ENCODE measurements at regions not wholly inside any gene's neighbourhood (a gene's known extent, or its start where the extent isn't known, plus 50 kb on each side); places are given as distances from the start of the nearest gene placed in this dataset.
"Not testable (repeated sequence)": the region's sequence is repeated elsewhere in the genome, so short reads cannot be mapped to it uniquely, and the experiment has no call there.

DNA sequence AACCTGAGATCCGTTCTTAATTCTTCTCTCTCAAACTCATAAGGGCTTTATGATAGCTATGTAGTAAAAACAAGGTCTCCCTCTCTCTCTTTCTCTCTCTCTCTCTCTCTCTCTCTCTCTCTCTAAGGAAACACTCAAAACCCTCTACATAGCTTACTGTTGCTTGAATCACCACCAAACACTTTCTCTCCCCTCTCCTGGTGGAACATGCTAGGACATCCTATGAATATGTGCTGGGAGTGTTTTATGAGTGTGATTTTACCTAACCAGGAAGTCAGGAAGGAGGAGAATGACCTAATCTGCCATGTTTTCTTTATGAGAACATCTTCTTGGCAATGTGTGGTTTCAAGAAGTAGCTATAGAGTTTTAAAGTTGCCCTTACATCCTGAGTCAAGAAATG is 844.6 kb downstream of the TTLL7 start:
- H3K9ac ChIP-seq (ENCODE audit: low read length); H3K9me2 ChIP-seq (replicated peaks; ENCODE audit: insufficient read depth, low read length); H3K27ac ChIP-seq (ENCODE audit: low read length); H3K9me3 ChIP-seq (ENCODE audit: low read length); H3K4me3 ChIP-seq (ENCODE audit: low read length); DNase-seq; H3K4me2 ChIP-seq (ENCODE audit: low read depth, low read length, poor library complexity, severe bottlenecking); H3K4me1 ChIP-seq (ENCODE audit: low read length); H3K79me2 ChIP-seq (ENCODE audit: low read length); H3K36me3 ChIP-seq (ENCODE audit: insufficient read depth, low read length); H2AFZ ChIP-seq (ENCODE audit: low read length); H3K27me3 ChIP-seq (ENCODE audit: low read length); H4K20me1 ChIP-seq (ENCODE audit: insufficient read depth, low read depth, low read length): not testable (repeated sequence)

DNA sequence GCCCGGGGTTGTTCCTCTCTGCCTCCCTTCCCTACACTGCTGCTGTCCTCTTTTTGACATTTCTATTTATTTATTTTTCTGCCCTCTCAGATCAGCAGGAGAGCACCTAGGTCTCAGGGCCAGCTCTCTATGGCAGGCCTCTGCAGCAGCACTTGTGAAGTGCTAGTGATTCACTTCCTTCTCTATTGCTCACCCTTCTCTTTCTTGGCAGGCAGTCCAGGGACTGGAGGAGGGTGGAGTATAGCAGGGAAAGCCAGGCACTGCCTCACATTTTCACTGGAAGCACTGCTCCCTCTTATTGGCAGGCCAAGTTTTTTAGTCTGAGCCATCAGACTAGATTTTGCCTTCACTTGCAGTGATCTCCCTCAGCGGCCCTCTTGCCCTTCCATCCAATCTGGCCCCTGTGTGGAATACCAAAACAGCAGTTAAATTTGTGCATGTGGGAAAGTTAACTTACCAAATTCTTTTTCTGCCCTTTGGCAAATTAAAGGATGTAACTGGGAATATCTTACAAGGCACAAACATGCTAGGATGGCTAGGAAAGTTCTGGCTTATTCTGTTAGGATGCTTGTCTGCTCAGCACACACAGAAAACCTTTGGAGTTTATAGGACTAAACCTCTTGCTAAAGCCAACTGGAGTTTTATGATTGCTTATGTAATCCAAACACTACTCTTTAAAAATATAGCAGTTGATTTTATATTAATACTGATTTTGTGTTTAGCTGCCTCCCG is 847.6 kb downstream of the TTLL7 start:
- not testable (repeated sequence) for H2AFZ ChIP-seq (ENCODE audit: low read length); H3K4me3 ChIP-seq (ENCODE audit: low read length)

DNA sequence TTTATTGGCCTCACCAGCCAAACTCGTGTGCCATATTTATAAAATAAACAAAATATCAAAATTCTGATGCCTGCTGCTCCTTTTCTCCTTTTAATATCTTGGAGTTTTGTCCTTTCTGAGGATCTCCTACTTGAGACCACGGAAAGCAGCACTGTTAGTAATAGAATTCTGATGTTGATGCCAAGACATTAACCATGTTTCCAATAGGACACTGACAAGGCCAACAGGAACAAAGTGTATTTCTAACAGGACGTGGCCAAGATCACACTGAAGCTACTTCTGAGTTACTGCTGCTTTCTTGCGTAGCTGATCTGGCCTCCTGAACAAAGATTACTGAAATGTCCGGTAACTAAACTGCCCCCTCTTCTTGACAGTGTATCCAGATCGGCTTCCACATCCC is 848.5 kb downstream of the TTLL7 start:
- H3K27me3 ChIP-seq (ENCODE audit: low read length); H4K20me1 ChIP-seq (ENCODE audit: insufficient read depth, low read depth, low read length); H3K36me3 ChIP-seq (ENCODE audit: insufficient read depth, low read length); H3K9ac ChIP-seq (ENCODE audit: low read length); H3K27ac ChIP-seq (ENCODE audit: low read length); H3K4me3 ChIP-seq (ENCODE audit: low read length); H2AFZ ChIP-seq (ENCODE audit: low read length); H3K4me2 ChIP-seq (ENCODE audit: low read depth, low read length, poor library complexity, severe bottlenecking); H3K79me2 ChIP-seq (ENCODE audit: low read length); H3K4me1 ChIP-seq (ENCODE audit: low read length); DNase-seq; H3K9me3 ChIP-seq (ENCODE audit: low read length); H3K9me2 ChIP-seq (replicated peaks; ENCODE audit: insufficient read depth, low read length): not testable (repeated sequence)

More for the DNA sequence above, 847.6 kb downstream of the TTLL7 start:
- not testable (repeated sequence) for H3K79me2 ChIP-seq (ENCODE audit: low read length); DNase-seq; H3K27me3 ChIP-seq (ENCODE audit: low read length); H3K9ac ChIP-seq (ENCODE audit: low read length); H3K9me2 ChIP-seq (replicated peaks; ENCODE audit: insufficient read depth, low read length); H3K9me3 ChIP-seq (ENCODE audit: low read length); H3K27ac ChIP-seq (ENCODE audit: low read length); H3K4me2 ChIP-seq (ENCODE audit: low read depth, low read length, poor library complexity, severe bottlenecking); H4K20me1 ChIP-seq (ENCODE audit: insufficient read depth, low read depth, low read length); H3K36me3 ChIP-seq (ENCODE audit: insufficient read depth, low read length); H3K4me1 ChIP-seq (ENCODE audit: low read length)

DNA sequence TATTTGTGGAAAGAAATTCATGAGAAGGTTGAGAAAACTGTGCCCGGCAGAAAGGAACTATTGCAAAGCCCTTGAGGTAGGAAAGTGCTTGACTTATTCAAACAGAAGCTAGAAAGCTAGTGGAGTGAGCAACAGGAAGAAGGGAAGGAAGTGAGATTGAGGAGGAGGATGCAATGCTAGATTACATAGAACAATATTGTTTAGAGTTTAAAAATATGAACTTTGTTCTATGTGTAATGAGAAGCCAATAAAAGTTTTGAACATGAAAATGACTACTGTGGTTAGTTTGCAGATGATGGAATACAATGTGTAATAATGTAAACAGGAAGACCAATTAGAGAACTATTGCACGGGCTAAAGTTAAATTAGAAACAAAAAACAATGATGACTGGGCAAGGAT is 853.1 kb downstream of the TTLL7 start:
- not testable (repeated sequence) for H4K20me1 ChIP-seq (ENCODE audit: insufficient read depth, low read depth, low read length); H3K9me3 ChIP-seq (ENCODE audit: low read length); H3K79me2 ChIP-seq (ENCODE audit: low read length); H2AFZ ChIP-seq (ENCODE audit: low read length); DNase-seq; H3K4me1 ChIP-seq (ENCODE audit: low read length); H3K4me3 ChIP-seq (ENCODE audit: low read length); H3K4me2 ChIP-seq (ENCODE audit: low read depth, low read length, poor library complexity, severe bottlenecking); H3K9ac ChIP-seq (ENCODE audit: low read length); H3K27ac ChIP-seq (ENCODE audit: low read length); H3K27me3 ChIP-seq (ENCODE audit: low read length); H3K36me3 ChIP-seq (ENCODE audit: insufficient read depth, low read length); H3K9me2 ChIP-seq (replicated peaks; ENCODE audit: insufficient read depth, low read length)

DNA sequence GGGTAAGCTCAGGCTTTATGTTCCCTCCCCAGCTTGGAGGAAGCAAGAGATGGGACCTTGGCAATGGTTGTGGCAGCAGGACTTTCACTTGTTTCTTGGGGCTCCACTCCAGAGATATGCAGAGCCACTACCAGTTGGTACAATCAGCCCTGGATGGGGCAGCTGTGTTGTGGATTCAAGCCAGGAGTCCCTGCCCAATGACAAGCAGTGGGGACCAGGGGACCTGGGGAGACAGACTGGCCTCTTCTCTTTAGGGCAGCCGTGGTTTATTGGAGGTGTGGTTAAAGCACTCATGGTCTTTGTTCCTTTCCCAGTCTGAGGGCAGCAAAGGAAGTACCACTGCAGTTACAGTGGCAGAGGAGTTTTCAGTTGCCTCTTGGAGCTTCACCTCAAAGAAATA is 856.1 kb downstream of the TTLL7 start:
- H3K4me3 ChIP-seq (ENCODE audit: low read length); H2AFZ ChIP-seq (ENCODE audit: low read length); H3K79me2 ChIP-seq (ENCODE audit: low read length); H3K27ac ChIP-seq (ENCODE audit: low read length); H3K4me2 ChIP-seq (ENCODE audit: low read depth, low read length, poor library complexity, severe bottlenecking); H3K4me1 ChIP-seq (ENCODE audit: low read length); H3K9me3 ChIP-seq (ENCODE audit: low read length); H3K27me3 ChIP-seq (ENCODE audit: low read length); H3K9ac ChIP-seq (ENCODE audit: low read length); H3K36me3 ChIP-seq (ENCODE audit: insufficient read depth, low read length); H4K20me1 ChIP-seq (ENCODE audit: insufficient read depth, low read depth, low read length); H3K9me2 ChIP-seq (replicated peaks; ENCODE audit: insufficient read depth, low read length); DNase-seq: not testable (repeated sequence)

GRCh38 chr1:83135524-83136157 is 863.3 kb downstream of the TTLL7 start:
- H3K4me1 ChIP-seq (ENCODE audit: low read length); H2AFZ ChIP-seq (ENCODE audit: low read length); H3K27me3 ChIP-seq (ENCODE audit: low read length); H4K20me1 ChIP-seq (ENCODE audit: insufficient read depth, low read depth, low read length); H3K79me2 ChIP-seq (ENCODE audit: low read length); H3K9me2 ChIP-seq (replicated peaks; ENCODE audit: insufficient read depth, low read length); H3K9me3 ChIP-seq (ENCODE audit: low read length); H3K36me3 ChIP-seq (ENCODE audit: insufficient read depth, low read length); H3K9ac ChIP-seq (ENCODE audit: low read length); H3K27ac ChIP-seq (ENCODE audit: low read length); DNase-seq; H3K4me2 ChIP-seq (ENCODE audit: low read depth, low read length, poor library complexity, severe bottlenecking); H3K4me3 ChIP-seq (ENCODE audit: low read length): not testable (repeated sequence)

DNA sequence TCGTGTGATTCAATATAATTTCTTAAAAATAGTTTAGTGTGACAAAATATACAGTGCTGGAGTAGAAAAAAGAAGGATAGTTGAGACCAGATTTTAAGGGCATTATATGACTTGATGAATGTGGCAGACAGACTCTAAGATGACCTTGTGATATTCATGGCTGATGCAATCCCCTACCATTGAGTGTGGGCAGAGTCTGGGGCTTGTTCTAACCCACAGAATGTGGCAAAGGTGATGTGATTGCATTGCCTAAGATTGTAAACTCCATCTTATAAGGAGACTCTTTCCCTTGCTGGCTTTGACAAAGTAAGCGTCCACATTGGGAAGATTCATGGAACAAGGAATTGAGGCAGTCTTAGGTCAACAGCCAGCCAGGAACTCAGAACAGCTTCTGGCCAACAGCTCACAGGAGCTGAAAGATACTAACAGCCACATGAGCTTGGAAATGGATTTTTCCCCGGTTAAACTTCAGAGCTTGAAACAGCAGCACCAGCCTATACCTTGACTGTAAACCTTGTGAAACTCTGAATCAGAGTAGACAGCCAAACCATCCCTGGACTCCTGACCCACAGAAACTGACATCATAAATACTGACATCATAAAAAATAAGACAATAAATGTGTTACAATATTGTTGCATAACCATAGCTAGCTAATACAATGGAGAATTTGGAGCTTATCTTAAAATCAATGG is 864.5 kb downstream of the TTLL7 start:
- not testable (repeated sequence) for H3K4me3 ChIP-seq (ENCODE audit: low read length); H3K9me3 ChIP-seq (ENCODE audit: low read length); H3K9me2 ChIP-seq (replicated peaks; ENCODE audit: insufficient read depth, low read length); H3K27me3 ChIP-seq (ENCODE audit: low read length); H3K9ac ChIP-seq (ENCODE audit: low read length); H3K4me2 ChIP-seq (ENCODE audit: low read depth, low read length, poor library complexity, severe bottlenecking); H3K36me3 ChIP-seq (ENCODE audit: insufficient read depth, low read length); H3K4me1 ChIP-seq (ENCODE audit: low read length); H2AFZ ChIP-seq (ENCODE audit: low read length); DNase-seq; H3K79me2 ChIP-seq (ENCODE audit: low read length); H4K20me1 ChIP-seq (ENCODE audit: insufficient read depth, low read depth, low read length); H3K27ac ChIP-seq (ENCODE audit: low read length)

DNA sequence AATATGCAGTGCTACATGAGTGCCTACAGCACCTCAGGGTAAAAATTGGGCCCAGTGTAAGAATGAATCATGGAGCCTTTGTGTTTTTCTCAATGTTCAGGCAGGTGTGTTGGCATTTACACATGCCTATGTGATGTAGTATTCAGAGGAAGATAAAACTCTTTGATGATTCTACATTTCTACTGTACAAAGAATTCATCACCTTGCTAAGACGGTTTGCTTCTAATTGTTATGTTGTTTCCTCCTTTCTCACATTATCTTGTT is 867.3 kb downstream of the TTLL7 start:
- Histone ChIP-seq H2AFZ (ENCODE audit: low read length) (no peak overlapping the region), H3K4me3 (ENCODE audit: low read length) (no peak overlapping the region), H3K27ac (ENCODE audit: low read length) (no peak overlapping the region), H4K20me1 (ENCODE audit: insufficient read depth, low read depth, low read length) (no peaks in the 10 kb centered on the region), H3K79me2 (ENCODE audit: low read length) (no peaks in the 10 kb centered on the region), H3K9me2 (replicated peaks; ENCODE audit: insufficient read depth, low read length) (no peaks in the 10 kb centered on the region), H3K9ac (ENCODE audit: low read length) (no peak overlapping the region), H3K27me3 (ENCODE audit: low read length) (no peaks in the 10 kb centered on the region), H3K9me3 (ENCODE audit: low read length) (peaks cover 7% of the 10 kb centered on the region; the same call in 1 of the 2 replicates), H3K4me1 (ENCODE audit: low read length) (no peaks in the 10 kb centered on the region), H3K4me2 (ENCODE audit: low read depth, low read length, poor library complexity, severe bottlenecking) (no peak overlapping the region), H3K36me3 (ENCODE audit: insufficient read depth, low read length) (no peaks in the 10 kb centered on the region)
- DNase-seq, result no peak
